ENCODE measurements at regions not wholly inside any gene's neighbourhood (a gene's known extent, or its start where the extent isn't known, plus 50 kb on each side); places are given as distances from the start of the nearest gene placed in this dataset.

- TF ChIP-seq CTCF (conservative IDR thresholded peaks at IDR 0.05) (no peak), EZH2 (IDR thresholded peaks at IDR 0.05; ENCODE audit: low read depth) (no peak)
These were observed 408.8 kb upstream of the IRX1 start for GRCh38 chr5:3186736-3187405.
